SK-N-DZ (cell line): ENCODE measurements at regions not wholly inside any gene's neighbourhood (a gene's known extent, or its start where the extent isn't known, plus 50 kb on each side); places are given as distances from the start of the nearest gene placed in this dataset.

ENCODE experiments used
- DNase-seq: peaks from one replicate; pipeline ENCODE4 v3.0.0-alpha.2; 2015; ENCODE audit warnings: low spot score

- DNase-seq, result no peak
These were observed 387.0 kb upstream of the ZFP64 start for GRCh38 chr20:52578559-52578958.

GRCh38 chr20:52577696-52578095, 386.1 kb upstream of the ZFP64 start:
- DNase-seq, result no peak

DNA sequence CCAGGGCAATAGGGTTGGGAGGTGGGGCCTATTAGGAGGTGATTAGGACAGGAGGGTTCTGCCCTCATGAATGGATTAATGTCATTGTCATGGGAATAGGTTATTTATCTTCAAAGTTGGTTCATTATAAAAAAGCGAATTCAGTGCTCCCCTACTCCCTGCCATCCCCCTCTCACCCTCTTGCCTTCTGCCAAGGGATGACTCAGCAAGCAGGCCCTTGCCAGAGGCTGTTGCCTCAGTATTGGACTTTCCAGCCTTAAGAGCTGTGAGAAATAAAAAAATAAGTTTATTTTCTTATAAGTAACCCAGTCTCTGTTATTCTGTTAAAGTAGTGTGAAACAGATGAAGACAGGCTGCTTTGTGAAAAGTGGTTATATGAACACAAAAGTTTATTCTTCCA, 381.1 kb upstream of the ZFP64 start:
- DNase-seq, result no peak

DNA sequence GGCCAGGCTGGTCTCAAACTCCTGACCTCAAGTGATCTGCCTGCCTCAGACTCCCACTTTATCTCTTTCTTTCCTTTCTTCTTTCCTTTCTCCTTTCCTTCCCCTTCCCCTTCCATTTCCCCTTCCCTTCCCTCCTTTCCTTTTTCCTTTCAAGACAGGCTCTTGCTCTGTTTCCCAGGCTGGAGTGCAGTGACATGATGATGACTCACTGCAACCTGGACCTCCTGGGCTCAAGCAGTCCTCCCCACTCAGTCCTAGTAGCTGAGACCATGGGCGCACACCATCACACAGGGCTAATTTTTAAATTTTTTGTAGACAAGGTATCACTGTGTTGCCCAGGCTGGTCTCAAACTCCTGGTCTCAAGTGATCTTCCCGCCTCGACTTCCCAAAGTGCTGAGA, 377.6 kb upstream of the ZFP64 start:
- no peak for DNase-seq

DNA sequence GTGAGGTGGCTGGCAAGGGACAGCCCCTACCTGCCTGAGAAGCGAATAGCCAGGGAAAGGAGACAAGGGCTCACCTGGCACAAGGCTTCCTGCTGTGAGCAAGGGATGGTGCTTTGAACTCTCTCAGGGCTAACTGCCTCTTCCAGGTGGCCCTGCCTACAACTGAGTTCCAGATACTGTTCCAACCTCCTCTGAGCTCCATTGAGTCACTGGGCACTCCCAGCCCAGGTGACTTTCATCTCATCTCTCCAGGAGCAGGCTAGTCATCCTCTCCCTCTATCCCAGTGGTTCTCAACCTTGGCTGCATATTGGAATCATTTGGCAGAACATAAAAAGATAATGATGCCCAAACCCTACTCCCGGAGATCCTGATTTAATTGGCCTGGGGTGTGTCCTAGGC, 374.0 kb upstream of the ZFP64 start:
- no peak for DNase-seq

GRCh38 chr20:52564594-52564993, 373.0 kb upstream of the ZFP64 start:
- DNase-seq, result no peak

DNA sequence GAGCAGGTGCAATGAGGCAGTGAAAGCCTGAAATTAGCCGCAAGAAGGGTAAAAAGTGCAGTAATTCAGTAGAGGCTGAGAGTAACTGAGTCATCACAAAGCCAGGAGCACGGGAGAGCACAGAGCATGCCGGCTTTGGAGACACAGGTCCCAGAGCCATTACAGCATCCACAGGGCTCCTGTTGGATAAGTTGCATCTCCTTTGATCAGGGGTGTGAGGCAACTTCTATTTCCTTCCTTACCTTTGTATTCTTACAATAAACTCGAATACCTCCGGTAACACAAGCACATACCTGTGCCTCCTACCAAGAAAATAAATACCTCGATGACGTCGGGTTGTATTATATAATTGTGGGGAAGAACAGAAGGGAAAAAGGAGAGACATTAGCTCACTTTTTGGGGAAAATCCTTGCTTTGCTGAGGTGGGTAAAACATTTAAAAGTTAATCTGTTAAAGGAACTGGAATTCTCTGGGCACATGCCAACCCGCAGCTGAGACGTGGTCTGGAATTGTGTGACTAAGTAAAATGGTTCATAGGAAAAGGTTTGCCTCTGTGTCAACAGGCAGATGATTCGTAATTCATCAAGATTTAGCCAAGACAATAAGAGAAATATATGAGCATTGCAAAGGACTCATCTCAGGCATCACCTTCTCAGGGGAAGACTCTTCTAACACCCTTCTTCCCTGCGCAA, 360.7 kb upstream of the ZFP64 start:
- no peak for DNase-seq

GRCh38 chr20:52542131-52542530, 350.6 kb upstream of the ZFP64 start:
- no peak for DNase-seq

- DNase-seq, result no peak
These were observed 348.9 kb upstream of the ZFP64 start for GRCh38 chr20:52540509-52540908.

DNA sequence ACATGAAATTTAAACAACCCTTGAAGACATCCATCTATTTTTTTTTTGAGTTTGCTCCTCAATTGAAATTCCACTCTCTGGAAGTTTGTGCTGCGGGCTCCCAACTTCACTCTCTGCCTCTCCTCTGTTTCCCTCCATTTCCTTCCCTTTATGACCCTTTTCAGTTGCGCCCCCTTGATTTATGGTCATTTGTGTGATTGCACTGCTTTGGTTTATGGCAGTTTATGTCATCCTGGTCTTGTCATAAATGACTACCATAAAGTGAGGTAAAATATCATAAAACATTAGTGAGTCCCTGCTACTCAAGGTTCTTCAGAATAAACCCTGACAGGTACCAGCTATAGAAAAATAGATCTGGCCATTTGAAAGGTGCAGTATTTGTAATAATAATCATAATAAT, 348.3 kb upstream of the ZFP64 start:
- no peak for DNase-seq

GRCh38 chr20:52536841-52537400, 345.3 kb upstream of the ZFP64 start:
- DNase-seq, result no peak

GRCh38 chr20:52536040-52536439, 344.5 kb upstream of the ZFP64 start:
- no peak for DNase-seq

GRCh38 chr20:52534616-52535015, 343.0 kb upstream of the ZFP64 start:
- DNase-seq, result no peak

DNA sequence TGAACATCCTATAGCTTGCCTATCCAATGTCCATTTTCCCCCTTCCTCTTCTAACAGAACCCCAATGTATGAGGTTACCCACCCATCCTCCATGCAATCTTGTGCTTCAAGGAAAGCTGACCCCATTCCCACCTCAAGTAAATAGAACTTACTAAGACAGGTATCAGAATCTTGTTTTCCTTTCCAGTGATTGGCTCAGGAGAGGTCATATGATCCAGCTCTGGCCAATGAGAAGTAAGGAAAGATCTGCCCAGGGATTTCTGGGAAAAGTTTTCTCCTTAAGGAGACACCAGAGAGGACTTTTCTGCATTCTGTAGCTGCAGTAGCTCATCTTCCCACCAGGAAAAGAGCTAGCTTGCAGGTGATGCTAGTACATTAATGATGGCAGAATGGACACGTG, 341.8 kb upstream of the ZFP64 start:
- DNase-seq, result no peak

- no peak for DNase-seq
These were observed 341.1 kb upstream of the ZFP64 start for GRCh38 chr20:52532674-52533073.

DNA sequence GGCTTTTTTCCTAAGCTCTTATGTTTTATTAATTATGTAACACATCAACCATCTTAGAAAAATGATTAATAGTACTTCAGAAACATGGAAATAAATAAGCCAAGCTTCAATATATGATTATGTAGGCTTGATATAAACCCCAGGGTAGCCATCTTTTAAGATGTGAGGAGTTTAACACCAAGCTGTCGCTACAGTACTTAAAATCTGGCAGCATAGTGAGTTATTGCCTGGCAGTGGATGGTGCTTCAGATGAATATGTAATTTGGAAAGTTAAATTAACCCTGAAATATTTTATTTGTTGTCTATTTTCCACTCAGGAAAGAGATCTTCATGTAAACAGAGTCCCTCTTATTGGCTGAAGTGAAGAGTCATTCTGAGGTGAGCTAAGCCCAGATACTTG, 339.0 kb upstream of the ZFP64 start:
- no peak for DNase-seq

DNA sequence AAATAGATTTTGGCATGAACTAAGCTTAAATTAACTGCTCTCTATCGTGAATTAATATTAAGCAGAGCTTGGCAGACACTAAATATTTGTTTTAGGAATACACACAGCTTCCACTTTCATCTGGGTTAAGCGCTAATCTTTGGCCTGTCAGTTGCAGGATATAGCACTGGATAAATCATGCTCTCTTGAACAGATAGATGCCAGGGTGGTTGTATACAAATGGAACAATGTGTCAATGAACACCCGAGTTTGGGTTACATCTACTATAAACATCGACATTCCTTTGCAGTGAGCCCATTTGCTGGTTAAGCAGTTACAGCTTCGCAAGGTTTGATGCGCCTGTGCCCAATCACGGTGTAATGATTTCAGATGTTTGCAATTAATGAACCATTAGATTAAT, 338.2 kb upstream of the ZFP64 start:
- no peak for DNase-seq

DNA sequence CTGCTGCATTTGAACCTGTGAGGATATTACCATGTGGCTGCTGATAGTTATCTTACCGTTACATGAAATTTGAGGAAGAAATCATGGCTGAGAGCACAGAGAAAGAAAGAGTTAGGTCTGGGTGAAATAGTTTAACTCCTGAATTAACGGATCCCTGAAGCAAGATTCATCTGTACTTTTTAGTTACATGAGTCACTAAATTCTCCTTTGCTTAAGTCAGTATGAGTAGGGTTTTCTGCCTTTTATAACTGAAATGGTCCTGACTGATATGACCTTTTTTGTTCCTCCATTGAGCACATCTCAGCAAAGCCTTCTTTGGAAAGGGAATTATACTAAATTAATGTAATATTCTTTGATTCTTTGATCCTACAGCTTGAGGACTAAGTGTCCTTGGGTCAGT, 333.3 kb upstream of the ZFP64 start:
- DNase-seq, result no peak

- DNase-seq, result no peak
These were observed 327.2 kb upstream of the ZFP64 start for GRCh38 chr20:52518735-52519134.

DNA sequence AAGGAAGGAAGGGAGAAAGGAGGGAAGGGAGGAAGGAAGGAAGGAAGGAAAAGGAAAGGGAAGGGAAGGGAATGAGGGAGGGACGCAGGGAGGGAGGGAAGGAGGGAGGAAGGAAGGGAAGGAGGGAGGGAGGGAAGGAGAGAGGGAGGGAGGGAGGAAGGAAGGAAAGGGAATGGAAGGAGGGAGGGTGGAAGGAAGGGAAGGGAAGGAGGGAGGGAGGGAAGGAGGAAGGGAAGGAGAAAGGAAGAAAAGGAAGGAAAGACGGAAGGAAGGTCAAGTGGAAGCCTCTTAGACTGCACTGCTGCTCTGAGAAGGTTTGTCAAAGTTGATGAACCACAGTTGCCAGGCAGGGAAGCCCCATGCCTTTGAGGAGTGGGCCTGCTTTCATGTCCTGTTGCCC, 324.3 kb upstream of the ZFP64 start:
- no peak for DNase-seq

- DNase-seq, result no peak
These were observed 308.6 kb upstream of the ZFP64 start for GRCh38 chr20:52500157-52500556.

DNA sequence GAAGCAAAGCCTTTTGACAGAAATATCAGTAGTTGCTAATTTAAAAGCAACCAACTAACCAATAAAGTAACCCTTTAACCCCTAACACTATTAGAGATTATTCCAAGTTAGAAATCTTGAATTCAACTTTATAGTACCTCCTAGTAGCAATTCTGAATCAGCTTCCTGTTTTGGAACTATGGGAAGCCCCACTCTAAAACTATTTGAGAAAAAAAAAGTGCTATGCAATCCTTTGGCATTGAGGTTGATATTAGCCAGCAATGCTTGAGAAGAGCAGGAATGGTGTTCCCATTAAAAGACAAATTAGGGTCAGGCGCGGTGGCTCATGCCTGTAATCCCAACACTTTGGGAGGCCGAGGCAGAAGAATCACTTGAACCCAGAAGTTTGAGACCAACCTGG, 306.2 kb upstream of the ZFP64 start:
- no peak for DNase-seq

GRCh38 chr20:52496191-52496590, 304.6 kb upstream of the ZFP64 start:
- DNase-seq, result no peak

- peak; percentile 34 for DNase-seq
These were observed 302.7 kb upstream of the ZFP64 start for GRCh38 chr20:52494244-52494643.
